DMS79 treated with DMSO at 0.1 percent for 48 hours (cell line): ENCODE measurements at regions not wholly inside any gene's neighbourhood (a gene's known extent, or its start where the extent isn't known, plus 50 kb on each side); places are given as distances from the start of the nearest gene placed in this dataset.
"Not testable (repeated sequence)": the region's sequence is repeated elsewhere in the genome, so short reads cannot be mapped to it uniquely, and the experiment has no call there.

Experiments
- DNase-seq: peaks from one replicate; lab custom pipeline; 2025; lab: John Stamatoyannopoulos, UW

GRCh38 chr3:110479731-110480130, 591.9 kb upstream of the NECTIN3 start:
- no peak for DNase-seq

DNA sequence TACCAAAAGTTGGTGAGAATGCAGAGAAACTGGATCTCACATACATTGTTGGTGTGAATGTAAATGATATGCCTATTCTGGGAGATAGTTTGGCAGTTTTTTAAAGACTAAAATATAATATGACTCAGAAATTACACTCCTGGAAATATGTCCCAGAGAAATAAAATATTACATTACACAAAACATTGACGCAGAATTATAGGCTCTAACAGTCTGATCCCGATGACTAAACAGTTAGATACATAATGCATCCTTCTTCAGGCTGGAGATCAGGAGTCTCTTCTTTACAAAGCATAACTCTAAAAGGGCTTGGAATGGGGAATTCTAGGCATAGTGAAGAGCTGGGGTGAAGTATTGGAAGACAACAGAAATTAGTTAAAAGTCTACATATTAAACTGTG, 586.2 kb upstream of the NECTIN3 start:
- no peak for DNase-seq

DNA sequence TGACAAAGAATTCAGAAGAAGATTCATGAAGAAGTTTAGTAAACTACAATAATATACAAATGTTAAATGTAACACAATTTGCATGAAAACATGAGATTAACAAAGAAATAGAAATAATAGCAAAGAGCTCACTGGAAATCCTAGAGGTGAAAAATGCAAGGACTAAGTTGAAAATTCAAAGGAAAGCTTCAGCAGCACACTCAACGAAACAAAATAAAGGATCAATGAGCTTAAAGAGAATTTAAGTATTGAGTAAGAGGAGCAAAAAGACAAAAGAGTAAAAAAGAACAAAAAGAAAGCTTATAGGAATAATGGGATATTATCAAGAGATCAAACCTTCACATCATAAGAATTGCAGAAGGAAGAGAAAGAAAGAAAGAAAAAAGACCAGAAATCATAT, 583.8 kb upstream of the NECTIN3 start:
- DNase-seq: no peak

DNA sequence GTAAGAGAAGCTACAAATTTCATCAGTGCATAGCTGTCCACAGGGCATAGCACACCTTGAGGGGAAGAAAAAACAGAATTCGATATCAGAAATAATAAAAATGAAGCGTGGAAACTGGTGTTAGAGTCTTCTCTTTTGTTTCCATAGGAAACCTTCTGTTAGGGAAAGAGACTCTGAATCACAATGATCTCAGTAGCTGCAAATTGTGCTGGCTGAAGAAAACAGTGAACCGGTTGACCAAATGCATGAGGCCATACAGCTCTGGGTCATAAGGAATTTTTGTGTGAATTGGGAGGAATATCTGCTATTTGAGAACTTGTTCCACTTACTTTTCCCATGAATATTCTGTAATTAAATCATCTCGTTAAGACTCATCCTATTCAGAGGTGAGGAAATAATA, 580.2 kb upstream of the NECTIN3 start:
- no peak for DNase-seq

DNA sequence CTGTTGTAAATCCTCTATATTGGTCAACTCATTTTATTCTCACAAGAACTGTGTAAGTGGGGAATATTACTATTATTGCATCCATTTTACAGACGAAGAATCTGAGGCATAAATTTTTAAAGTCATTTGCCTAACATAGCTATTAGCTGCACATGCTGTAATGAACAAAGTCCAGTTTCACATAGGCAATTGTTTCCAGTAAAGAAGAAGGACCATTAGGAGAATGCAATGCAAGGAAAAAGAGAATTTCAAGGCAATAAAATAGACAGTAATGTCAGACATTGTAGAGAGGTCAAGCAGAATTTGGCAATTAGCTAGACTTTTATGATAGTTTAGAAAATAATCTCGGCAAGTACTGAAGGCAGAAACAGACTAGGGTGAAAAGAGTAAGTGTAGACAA, 578.7 kb upstream of the NECTIN3 start:
- DNase-seq: no peak

- DNase-seq: no peak
These were observed 578.1 kb upstream of the NECTIN3 start for GRCh38 chr3:110493438-110494092.

DNA sequence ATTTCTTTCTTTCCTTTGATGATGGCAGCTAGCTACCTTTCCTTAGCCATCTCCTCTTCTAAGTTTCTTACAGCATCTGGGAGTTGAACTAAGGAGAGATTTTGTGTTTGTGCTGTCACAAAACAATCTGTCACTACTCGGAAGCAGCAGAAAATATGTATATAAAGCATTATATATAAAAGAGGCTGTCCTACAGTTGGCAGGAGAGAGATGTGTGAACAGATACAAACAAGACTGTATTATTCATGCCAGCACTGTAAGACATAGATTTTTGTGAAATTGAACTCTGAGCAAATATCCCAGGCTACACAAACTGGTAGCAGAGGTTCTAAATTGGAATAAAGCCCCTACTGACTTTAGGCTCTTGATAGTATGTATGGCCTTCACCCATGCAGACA, 577.5 kb upstream of the NECTIN3 start:
- no peak for DNase-seq

- DNase-seq: no peak
These were observed 576.9 kb upstream of the NECTIN3 start for GRCh38 chr3:110494728-110495127.

GRCh38 chr3:110495201-110495927, 576.3 kb upstream of the NECTIN3 start:
- DNase-seq: no peak

DNA sequence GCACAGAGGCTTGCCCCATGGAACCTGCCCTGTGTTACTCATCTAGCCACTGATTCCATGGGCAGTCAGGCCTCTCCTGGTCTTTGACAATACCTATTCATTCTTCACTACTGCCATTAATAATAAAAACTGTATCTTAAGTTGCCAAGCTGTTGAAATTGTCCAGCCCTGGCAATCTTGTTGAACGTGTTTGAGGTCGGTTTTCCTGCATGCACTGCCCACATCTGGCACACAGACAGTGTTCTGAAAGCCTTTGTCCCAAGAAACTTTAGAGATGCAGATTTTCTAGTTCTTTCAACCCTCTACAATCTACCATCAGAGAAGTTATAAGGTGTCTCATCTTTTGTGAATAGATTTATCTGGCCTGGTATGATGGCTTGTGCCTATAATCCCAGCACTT, 567.2 kb upstream of the NECTIN3 start:
- no peak for DNase-seq

DNA sequence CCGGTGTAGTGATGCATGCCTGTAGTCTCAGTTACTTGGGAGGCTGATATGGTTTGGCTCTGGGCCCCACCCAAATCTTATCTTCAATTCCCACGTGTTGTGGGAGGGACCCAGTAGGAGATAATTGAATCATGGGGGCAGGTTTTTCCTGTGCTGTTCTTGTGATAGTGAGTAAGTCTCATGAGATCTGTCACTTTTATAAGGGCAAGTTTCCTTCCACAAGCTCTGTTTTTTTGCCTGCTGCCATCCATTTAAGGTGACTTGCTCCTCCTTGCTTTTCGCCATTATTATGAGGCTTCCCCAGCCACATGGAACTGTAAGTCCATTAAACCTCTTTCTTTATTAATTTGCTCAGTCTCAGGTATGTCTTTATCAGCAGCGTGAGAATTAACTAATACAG, 566.7 kb upstream of the NECTIN3 start:
- DNase-seq: no peak

DNA sequence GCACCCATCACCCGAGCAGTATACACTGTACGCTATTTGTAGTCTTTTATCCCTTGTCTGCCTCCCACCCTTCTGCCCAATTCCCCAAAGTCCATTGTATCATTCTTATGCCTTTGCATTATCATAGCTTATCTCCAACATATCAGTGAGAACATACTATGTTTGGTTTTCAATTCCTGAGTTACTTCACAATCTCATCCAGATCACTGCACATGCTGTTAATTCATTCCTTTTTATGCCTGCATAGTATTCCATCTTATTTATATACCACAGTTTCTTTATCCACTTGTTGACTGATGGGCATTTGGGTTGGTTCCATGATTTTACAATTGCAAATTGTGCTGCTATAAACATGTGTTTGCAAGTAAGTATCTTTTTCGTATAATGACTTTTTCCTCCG, 564.7 kb upstream of the NECTIN3 start:
- no peak for DNase-seq

GRCh38 chr3:110507570-110507969, 564.0 kb upstream of the NECTIN3 start:
- not testable (repeated sequence) for DNase-seq

GRCh38 chr3:110512961-110513360, 558.7 kb upstream of the NECTIN3 start:
- no peak for DNase-seq

DNA sequence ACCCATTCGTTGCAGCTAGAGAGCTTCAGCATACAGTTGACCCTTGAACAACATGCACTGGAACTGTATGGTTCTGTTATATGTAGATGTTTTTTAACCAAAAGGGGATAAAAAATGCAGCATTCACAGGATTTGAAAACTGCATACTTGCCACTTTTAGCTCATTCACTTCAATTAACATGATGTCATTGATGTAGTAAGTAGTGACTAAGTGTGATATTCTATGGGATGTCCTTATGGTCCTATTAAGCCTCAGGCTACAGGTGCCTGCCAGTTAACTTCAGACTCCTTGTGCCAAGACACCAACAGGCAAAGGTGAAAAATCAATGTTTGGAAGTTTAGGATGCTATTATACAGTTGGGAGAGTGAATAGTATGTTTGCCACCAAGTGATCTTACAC, 553.6 kb upstream of the NECTIN3 start:
- no peak for DNase-seq

DNA sequence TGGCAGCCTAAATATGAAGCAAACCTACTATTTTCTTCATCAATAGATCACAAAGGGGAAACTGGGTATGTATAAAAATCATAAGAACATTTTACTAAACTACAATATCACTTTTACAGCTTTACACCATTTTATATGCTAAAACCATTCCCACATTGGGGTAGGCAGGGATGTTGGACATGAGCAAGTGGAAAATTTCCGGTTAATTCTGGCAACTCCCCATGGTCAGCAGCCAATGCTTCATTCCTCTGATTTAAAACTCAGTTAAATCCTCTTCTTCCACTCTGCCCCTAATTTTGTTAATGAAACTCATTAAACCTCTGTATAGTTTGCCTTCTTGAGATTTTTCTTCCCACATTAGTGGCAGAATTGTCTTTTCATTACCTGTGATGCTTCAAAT, 552.5 kb upstream of the NECTIN3 start:
- DNase-seq: no peak

DNA sequence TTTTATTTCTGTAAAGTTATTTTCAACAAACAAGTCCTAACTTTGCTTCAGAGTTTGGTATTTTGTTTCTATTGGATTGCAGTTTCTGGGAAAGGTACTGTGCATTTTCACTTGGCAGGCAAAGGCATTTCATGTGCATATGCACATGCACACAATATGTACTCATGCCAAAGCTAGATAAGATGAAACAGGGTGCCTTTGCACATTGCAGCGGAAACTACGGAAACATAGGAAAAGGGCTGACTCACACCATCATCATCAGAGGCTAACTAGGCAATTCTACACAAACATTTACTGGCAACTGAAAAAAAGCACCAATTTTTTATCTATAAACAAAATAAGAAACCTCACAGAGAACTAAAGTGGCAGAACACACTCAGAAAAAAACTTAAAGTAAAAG, 550.6 kb upstream of the NECTIN3 start:
- DNase-seq: no peak

DNA sequence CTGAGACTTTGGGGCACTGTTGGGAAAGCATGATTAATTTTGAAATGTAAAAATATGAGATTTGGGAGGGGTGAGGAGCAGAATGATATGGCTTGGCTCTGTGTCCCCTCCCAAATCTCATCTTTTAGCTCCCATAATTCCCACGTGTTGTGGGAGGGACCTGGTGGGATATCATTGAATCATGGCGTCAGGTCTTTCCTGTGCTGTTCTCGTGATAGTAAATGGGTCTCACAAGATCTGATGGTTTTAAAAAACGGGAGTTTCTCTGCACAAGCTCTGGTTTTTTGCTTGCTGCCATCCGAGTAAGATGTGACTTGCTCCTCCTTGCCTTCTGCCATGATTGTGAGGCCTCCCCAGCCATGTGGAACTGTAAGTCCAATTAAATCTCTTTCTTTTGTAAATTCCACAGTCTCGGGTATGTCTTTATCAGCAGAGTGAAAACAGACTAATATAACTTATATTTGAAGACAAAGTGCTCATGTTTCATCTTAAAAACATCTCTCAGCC, 546.0 kb upstream of the NECTIN3 start:
- DNase-seq: not testable (repeated sequence)

GRCh38 chr3:110526777-110527727, 544.6 kb upstream of the NECTIN3 start:
- DNase-seq: no peak

GRCh38 chr3:110528305-110529121, 543.1 kb upstream of the NECTIN3 start:
- no peak for DNase-seq

GRCh38 chr3:110530902-110531301, 540.7 kb upstream of the NECTIN3 start:
- no peak for DNase-seq

DNA sequence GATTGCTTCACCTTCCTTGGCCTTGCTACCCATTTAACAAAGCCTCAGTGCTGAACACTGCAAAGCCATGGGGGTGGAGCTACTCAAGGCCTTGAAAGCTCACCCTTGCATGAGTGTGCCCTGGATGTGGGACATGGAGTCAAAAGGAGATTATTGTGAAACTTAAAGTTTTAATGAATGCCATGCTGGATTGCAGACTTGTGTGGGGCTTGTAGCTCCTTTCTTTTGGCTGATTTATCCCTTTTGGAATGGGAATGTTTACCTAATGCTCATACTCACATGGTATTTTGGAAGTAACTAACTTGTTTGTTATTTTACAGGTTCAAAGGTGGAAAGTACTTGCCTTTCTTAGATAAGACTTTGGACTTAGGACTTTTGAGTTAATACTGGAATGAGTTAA, 538.5 kb upstream of the NECTIN3 start:
- DNase-seq: no peak
